ENCODE measurements at regions not wholly inside any gene's neighbourhood (a gene's known extent, or its start where the extent isn't known, plus 50 kb on each side); places are given as distances from the start of the nearest gene placed in this dataset.

DNA sequence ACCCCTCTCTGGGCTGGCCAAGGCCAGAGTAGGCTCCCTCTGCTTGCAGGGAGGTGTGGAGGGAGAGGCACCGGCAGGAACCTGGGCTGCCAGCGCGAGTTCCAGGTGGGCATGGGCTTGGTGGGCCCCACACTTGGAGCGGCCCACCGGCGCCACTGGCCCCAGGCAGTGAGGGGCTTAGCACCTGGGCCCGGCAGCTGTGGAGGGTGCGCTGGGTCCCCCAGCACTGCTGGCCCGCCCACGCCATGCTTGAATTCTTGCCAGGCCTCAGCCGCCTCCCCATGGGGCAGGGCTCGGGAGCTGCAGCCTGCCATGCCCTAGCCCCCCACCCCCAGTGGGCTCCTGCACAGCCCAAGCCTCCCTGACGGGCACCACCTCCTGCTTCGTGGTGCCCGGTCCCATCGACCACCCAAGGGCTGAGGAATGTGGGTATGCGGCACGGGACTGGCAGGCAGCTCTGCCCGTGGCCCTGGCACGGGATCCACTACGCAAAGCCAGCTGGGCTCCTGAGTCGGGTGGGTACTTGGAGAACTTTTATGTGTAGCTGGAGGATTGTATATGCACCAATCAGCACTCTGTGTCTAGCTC lies 1648.0 kb downstream of the OLFM4 start:
- no peak for DNase-seq (ENCODE audit: low spot score in 2 of 2)
- WGBS: no CpG with 5 or more reads among the region's 22 CpGs
- Histone ChIP-seq H3K27ac (no peak overlapping the region), H3K4me3 (no peak overlapping the region), H3K4me1 (no peaks in the 10 kb centered on the region), H3K9me3 (peaks cover 3% of the 10 kb centered on the region), H3K27me3 (no peaks in the 10 kb centered on the region), H3K36me3 (no peaks in the 10 kb centered on the region)
- no peak for TF ChIP-seq EP300 (IDR thresholded peaks at IDR 0.05)
- no peak for TF ChIP-seq CTCF (IDR thresholded peaks at IDR 0.05)
- no peak for TF ChIP-seq POLR2AphosphoS5 (IDR thresholded peaks at IDR 0.05)

DNA sequence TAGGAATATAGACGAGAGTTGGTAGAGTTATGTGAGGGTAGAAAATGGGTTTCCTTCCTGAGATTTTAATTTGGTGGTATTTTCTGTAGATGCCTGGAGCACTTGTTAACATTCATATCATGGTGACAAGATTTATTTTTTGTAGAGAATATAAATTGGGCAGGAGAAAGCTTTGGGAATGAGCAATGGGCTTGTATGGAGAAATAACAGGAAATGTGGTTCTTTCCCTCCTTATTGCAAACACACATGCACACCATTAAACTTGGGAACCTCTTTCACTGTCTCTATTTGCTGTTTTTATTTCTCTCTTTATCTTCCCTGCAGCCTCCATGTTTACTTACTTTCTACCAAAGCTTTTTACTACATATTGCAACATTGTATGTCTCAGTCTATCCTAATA lies 1653.6 kb downstream of the OLFM4 start:
- TF ChIP-seq POLR2AphosphoS5 (IDR thresholded peaks at IDR 0.05): no peak
- no peak for TF ChIP-seq POLR2A (IDR thresholded peaks at IDR 0.05)
- TF ChIP-seq EP300 (IDR thresholded peaks at IDR 0.05): no peak
- no peak for TF ChIP-seq CTCF (IDR thresholded peaks at IDR 0.05)
- Histone ChIP-seq H3K36me3 (no peaks in the 10 kb centered on the region), H3K4me3 (no peak overlapping the region), H3K27me3 (no peaks in the 10 kb centered on the region), H3K9me3 (peaks cover 7% of the 10 kb centered on the region), H3K27ac (no peak overlapping the region), H3K4me1 (no peaks in the 10 kb centered on the region)
- no peak for DNase-seq (ENCODE audit: low spot score in 2 of 2)
- 59% methylated on average over 1 of the region's 1 CpG for whole genome bisulfite sequencing

DNA sequence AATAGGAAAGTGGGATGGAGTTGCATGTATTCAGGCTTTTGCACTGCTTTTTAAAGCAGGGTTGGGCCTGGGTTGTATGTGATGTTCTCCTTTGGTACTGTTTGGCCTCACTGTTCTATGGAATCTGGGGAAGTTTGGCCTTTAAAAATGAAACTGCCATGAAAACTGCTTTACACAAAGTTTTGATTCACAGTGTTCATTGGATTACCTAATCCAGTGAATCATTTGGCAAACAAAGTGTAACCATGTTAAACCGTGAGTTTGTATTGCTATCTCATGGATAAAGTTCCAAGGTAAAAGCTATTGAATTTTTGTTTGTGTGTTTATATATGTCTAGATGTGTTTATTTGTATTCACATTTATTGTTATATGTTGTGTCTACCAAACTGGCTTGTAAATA lies 1658.6 kb downstream of the OLFM4 start:
- no peaks in the 10 kb centered on the region for H3K27me3 ChIP-seq
- TF ChIP-seq CTCF (IDR thresholded peaks at IDR 0.05) (no peak), POLR2A (IDR thresholded peaks at IDR 0.05) (no peak), EP300 (IDR thresholded peaks at IDR 0.05) (no peak), POLR2AphosphoS5 (IDR thresholded peaks at IDR 0.05) (no peak)
- 58% methylated on average over 1 of the region's 1 CpG for WGBS
- H3K9me3 ChIP-seq: peaks cover 4% of the 10 kb centered on the region
- H3K27ac ChIP-seq: no peak overlapping the region
- DNase-seq (ENCODE audit: low spot score in 2 of 2): no peak
- no peak overlapping the region for H3K4me3 ChIP-seq
- H3K4me1 ChIP-seq: no peaks in the 10 kb centered on the region
- no peaks in the 10 kb centered on the region for H3K36me3 ChIP-seq

DNA sequence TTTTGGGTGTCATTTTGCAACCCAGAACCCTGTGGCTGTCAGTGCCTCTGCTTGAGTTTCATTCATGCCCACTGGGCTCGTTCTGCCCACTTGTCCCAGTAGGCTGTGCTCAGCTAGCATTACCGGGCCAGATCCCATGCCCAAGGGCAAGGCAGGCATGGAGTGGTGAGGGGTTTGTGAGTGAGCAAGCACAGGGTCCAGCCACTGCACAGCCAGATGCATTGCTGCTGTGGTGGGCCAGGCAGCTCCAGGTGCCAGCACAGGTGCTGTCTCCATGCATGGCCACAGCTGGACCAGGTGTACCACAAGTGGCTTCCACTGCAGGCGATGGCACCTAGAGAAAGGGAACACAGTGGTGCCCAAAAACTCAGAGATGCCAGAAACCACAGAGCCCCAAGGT lies 1671.2 kb downstream of the OLFM4 start:
- TF ChIP-seq CTCF (IDR thresholded peaks at IDR 0.05) (no peak), POLR2A (IDR thresholded peaks at IDR 0.05) (no peak), POLR2AphosphoS5 (IDR thresholded peaks at IDR 0.05) (no peak), EP300 (IDR thresholded peaks at IDR 0.05) (no peak)
- H3K27me3 ChIP-seq: no peaks in the 10 kb centered on the region
- no peaks in the 10 kb centered on the region for H3K36me3 ChIP-seq
- H3K4me1 ChIP-seq: no peaks in the 10 kb centered on the region
- H3K27ac ChIP-seq: no peak overlapping the region
- no peaks in the 10 kb centered on the region for H3K9me3 ChIP-seq
- DNase-seq (ENCODE audit: low spot score in 2 of 2): no peak
- no peak overlapping the region for H3K4me3 ChIP-seq
- WGBS: 72% methylated on average over 3 of the region's 3 CpGs

DNA sequence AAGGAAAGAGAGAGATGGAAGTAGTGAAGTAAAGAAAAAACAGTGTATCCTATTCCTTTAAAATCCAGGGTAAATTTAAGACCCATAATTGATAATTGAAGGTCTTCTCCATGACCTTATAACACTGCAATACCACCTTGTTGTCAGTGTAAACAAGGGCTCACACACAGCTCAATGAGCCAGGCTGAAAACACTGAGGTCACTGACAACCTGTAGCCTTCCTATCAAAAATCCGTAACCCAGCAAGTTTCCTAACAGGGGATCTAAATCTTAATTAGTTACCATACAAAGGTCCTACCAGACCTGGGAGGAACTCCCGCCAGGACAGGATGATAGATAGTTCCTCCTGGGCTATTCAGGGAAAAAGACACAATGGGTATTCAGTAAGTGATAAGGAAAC lies 1677.1 kb downstream of the OLFM4 start:
- no peak overlapping the region for H3K4me3 ChIP-seq
- TF ChIP-seq EP300 (IDR thresholded peaks at IDR 0.05) (no peak), CTCF (IDR thresholded peaks at IDR 0.05) (no peak), POLR2AphosphoS5 (IDR thresholded peaks at IDR 0.05) (no peak), POLR2A (IDR thresholded peaks at IDR 0.05) (no peak)
- no peaks in the 10 kb centered on the region for H3K27me3 ChIP-seq
- no peak overlapping the region for H3K27ac ChIP-seq
- WGBS: 55% methylated on average over 2 of the region's 2 CpGs
- H3K9me3 ChIP-seq: no peaks in the 10 kb centered on the region
- H3K4me1 ChIP-seq: no peaks in the 10 kb centered on the region
- H3K36me3 ChIP-seq: no peaks in the 10 kb centered on the region
- no peak for DNase-seq (ENCODE audit: low spot score in 2 of 2)

Measured in suprapubic skin (tissue), 4 donors.